ENCODE measurements at regions not wholly inside any gene's neighbourhood (a gene's known extent, or its start where the extent isn't known, plus 50 kb on each side); places are given as distances from the start of the nearest gene placed in this dataset.

- no peaks in the 10 kb centered on the region for H3K4me1 ChIP-seq
- in situ Hi-C loops (cut with MboI; ENCODE audit: low sequenced_read_pairs in 4 of 4), result no loop called here
- intact Hi-C loops (cut with DNase I; ENCODE audit: low total_unique reads), result no loop called here
- no peaks in the 10 kb centered on the region for H3K27me3 ChIP-seq
- H3K27ac ChIP-seq, result no peak overlapping the region
- H3K9me3 ChIP-seq, result no peaks in the 10 kb centered on the region
- no peak overlapping the region for H3K4me3 ChIP-seq
- ATAC-seq (no peak), DNase-seq (no peak)
- no peak for TF ChIP-seq POLR2A (IDR thresholded peaks at IDR 0.05)
- TF ChIP-seq CTCF (IDR thresholded peaks at IDR 0.05 in 4 of 5, conservative IDR thresholded peaks at IDR 0.05 in 1 of 5), result no peak
- H3K36me3 ChIP-seq, result no peaks in the 10 kb centered on the region
Observed at GRCh38 chr5:107235167-107235566, 435.6 kb downstream of the EFNA5 start.

DNA sequence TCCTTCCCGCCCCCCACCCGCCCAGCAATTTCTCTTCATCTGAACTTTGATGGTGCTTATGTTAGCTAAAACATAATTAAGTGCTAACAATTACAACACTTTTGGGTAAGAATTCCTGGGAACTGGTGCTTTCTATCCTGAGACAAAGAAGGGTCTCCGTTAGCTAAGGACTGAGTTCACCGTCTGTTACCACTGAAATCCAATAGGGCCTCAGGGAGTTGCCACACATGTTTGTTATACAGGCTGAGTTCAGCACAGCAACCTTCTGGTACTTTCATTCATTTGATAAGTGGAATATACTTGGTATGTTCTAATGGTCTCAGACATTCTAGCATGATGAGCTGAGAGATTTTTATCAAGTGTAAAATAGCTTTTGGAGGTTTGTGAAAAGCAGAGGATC is 437.9 kb downstream of the EFNA5 start:
- ATAC-seq (no peak), DNase-seq (no peak)
- Histone ChIP-seq H3K4me1 (no peaks in the 10 kb centered on the region), H3K36me3 (no peaks in the 10 kb centered on the region), H3K27ac (no peak overlapping the region), H3K4me3 (no peak overlapping the region), H3K27me3 (no peaks in the 10 kb centered on the region), H3K9me3 (no peaks in the 10 kb centered on the region)
- no peak for TF ChIP-seq POLR2A (IDR thresholded peaks at IDR 0.05)
- TF ChIP-seq CTCF (IDR thresholded peaks at IDR 0.05 in 4 of 5, conservative IDR thresholded peaks at IDR 0.05 in 1 of 5), result no peak
- in situ Hi-C loops (cut with MboI; ENCODE audit: low sequenced_read_pairs in 4 of 4) (no loop called here), intact Hi-C loops (cut with DNase I; ENCODE audit: low total_unique reads) (no loop called here)

- in situ Hi-C loops (cut with MboI; ENCODE audit: low sequenced_read_pairs in 4 of 4) (no loop called here), intact Hi-C loops (cut with DNase I; ENCODE audit: low total_unique reads) (no loop called here)
- no peak for ATAC-seq
- Histone ChIP-seq H3K4me1 (no peaks in the 10 kb centered on the region), H3K4me3 (no peak overlapping the region), H3K27ac (no peak overlapping the region), H3K9me3 (no peaks in the 10 kb centered on the region), H3K27me3 (no peaks in the 10 kb centered on the region), H3K36me3 (no peaks in the 10 kb centered on the region)
- TF ChIP-seq POLR2A (IDR thresholded peaks at IDR 0.05), result no peak
- no peak for TF ChIP-seq CTCF (IDR thresholded peaks at IDR 0.05 in 4 of 5, conservative IDR thresholded peaks at IDR 0.05 in 1 of 5)
- no peak for DNase-seq
Observed at GRCh38 chr5:107232293-107232692, 438.4 kb downstream of the EFNA5 start.

GRCh38 chr5:107231191-107231590 is 439.5 kb downstream of the EFNA5 start:
- in situ Hi-C loops (cut with MboI; ENCODE audit: low sequenced_read_pairs in 4 of 4) (no loop called here), intact Hi-C loops (cut with DNase I; ENCODE audit: low total_unique reads) (no loop called here)
- H3K4me1 ChIP-seq, result no peaks in the 10 kb centered on the region
- TF ChIP-seq POLR2A (IDR thresholded peaks at IDR 0.05), result no peak
- TF ChIP-seq CTCF (IDR thresholded peaks at IDR 0.05 in 4 of 5, conservative IDR thresholded peaks at IDR 0.05 in 1 of 5), result no peak
- no peak overlapping the region for H3K4me3 ChIP-seq
- ATAC-seq (no peak), DNase-seq (no peak)
- no peaks in the 10 kb centered on the region for H3K9me3 ChIP-seq
- no peaks in the 10 kb centered on the region for H3K36me3 ChIP-seq
- H3K27ac ChIP-seq, result no peak overlapping the region
- no peaks in the 10 kb centered on the region for H3K27me3 ChIP-seq

DNA sequence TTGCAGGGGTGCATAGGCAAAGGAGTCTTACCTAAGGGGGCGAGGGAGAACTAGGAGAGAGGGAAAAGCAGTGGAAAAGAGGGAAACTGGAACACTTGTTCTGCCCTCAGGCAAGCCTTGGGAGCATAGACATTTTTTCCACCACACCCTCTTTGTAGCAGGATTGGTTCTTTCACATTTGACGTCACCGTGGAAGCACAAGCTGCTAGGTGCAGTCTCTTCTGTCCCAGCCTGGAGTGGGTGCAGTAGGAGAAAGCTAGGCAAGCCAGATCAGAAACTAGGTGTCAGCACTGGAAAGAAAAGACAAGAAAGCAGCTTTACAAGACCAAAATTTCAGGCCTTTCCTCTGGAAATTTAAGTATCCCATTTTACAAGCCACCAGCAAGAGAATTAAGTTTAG is 440.4 kb downstream of the EFNA5 start:
- Histone ChIP-seq H3K4me1 (no peaks in the 10 kb centered on the region), H3K36me3 (no peaks in the 10 kb centered on the region), H3K27me3 (no peaks in the 10 kb centered on the region), H3K4me3 (no peak overlapping the region), H3K9me3 (no peaks in the 10 kb centered on the region), H3K27ac (no peak overlapping the region)
- ATAC-seq (no peak), DNase-seq (no peak)
- in situ Hi-C loops (cut with MboI; ENCODE audit: low sequenced_read_pairs in 4 of 4), result no loop called here
- intact Hi-C loops (cut with DNase I; ENCODE audit: low total_unique reads), result no loop called here
- TF ChIP-seq POLR2A (IDR thresholded peaks at IDR 0.05), result no peak
